Ishikawa (cell line): ENCODE measurements at regions not wholly inside any gene's neighbourhood (a gene's known extent, or its start where the extent isn't known, plus 50 kb on each side); places are given as distances from the start of the nearest gene placed in this dataset.

Experiments
- CEBPB ChIP-seq: IDR thresholded peaks from 2 replicates; pipeline ENCODE4 v1.6.1; 2012
- CREB1 ChIP-seq: IDR thresholded peaks from 2 replicates; pipeline ENCODE4 v1.6.1; 2012; ENCODE audit warnings: low read depth
- EGR1 ChIP-seq: IDR thresholded peaks from 2 replicates; pipeline ENCODE4 v1.6.1; 2012
- EP300 ChIP-seq: IDR thresholded peaks from 2 replicates; pipeline ENCODE4 v1.6.1; 2012; ENCODE audit warnings: borderline replicate concordance
- FOXM1 ChIP-seq: IDR thresholded peaks from 2 replicates; pipeline ENCODE4 v1.6.1; 2012; ENCODE audit warnings: low read depth, borderline replicate concordance
- MAX ChIP-seq: IDR thresholded peaks from 2 replicates; pipeline ENCODE4 v1.6.1; 2012
- NFIC ChIP-seq: IDR thresholded peaks from 2 replicates; pipeline ENCODE4 v1.6.1; 2012
- RAD21 ChIP-seq: IDR thresholded peaks from 2 replicates; pipeline ENCODE4 v1.6.1; 2012; ENCODE audit warnings: low read depth
- REST ChIP-seq: IDR thresholded peaks from 2 replicates; pipeline ENCODE4 v1.6.1; 2012; ENCODE audit warnings: low read depth, mild to moderate bottlenecking
- TAF1 ChIP-seq: IDR thresholded peaks from 2 replicates; pipeline ENCODE4 v1.6.1; 2012; ENCODE audit warnings: low read depth, mild to moderate bottlenecking
- TCF12 ChIP-seq: IDR thresholded peaks from 2 replicates; pipeline ENCODE4 v1.6.1; 2012; ENCODE audit warnings: low read depth
- YY1 ChIP-seq: IDR thresholded peaks from 2 replicates; pipeline ENCODE4 v1.6.1; 2012; ENCODE audit warnings: low read depth

DNA sequence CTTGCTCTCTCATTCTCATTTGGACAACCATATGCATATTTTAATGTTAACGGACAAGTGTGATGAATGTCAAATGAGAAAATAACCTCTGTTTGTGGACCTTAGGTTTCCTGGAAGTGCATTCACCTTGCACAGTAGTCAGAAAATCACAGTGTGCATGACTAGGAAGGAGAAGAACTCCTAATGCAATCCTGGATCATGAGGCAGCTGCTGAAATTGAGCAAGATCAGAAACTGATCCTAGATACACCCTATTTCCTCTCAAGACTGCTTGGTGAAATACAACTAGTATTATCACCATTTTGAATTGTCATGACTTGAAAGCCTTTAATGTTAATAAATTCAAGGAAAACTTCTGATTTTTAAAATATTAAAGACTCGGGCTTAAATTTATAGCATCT, 1148.9 kb downstream of the STIM2 start:
- TF ChIP-seq RAD21 (no peak), TCF12 (no peak), TAF1 (no peak), YY1 (no peak), MAX (no peak), CREB1 (no peak), EP300 (no peak), REST (no peak), NFIC (no peak), EGR1 (no peak), FOXM1 (no peak), CEBPB (no peak)
